ENCODE measurements at regions not wholly inside any gene's neighbourhood (a gene's known extent, or its start where the extent isn't known, plus 50 kb on each side); places are given as distances from the start of the nearest gene placed in this dataset.

GRCh38 chr3:71916747-71917369, 131.9 kb upstream of the PROK2 start:
- Mint-ChIP-seq H3K27me3 (peaks cover 8% of the 10 kb centered on the region), H3K9me3 (no peaks in the 10 kb centered on the region), H3K27ac (no peak overlapping the region), H3K4me1 (no peaks in the 10 kb centered on the region), H3K4me3 (no peak overlapping the region), H3K36me3 (ENCODE audit: low read depth) (no peaks in the 10 kb centered on the region)
- DNase-seq = no peak
- CTCF ChIA-PET = no interaction called here
- POLR2A ChIA-PET = no interaction called here

- Mint-ChIP-seq H3K27me3 (peaks cover 10% of the 10 kb centered on the region), H3K4me3 (no peak overlapping the region), H3K9me3 (no peaks in the 10 kb centered on the region), H3K36me3 (ENCODE audit: low read depth) (no peaks in the 10 kb centered on the region), H3K4me1 (no peaks in the 10 kb centered on the region), H3K27ac (no peak overlapping the region)
- ChIA-PET CTCF (interaction anchor here (1.3 kb wide), 1 partner anchor 38 kb away, joined by 4 read pairs; no protein-coding TSS in a partner anchor), POLR2A (no interaction called here)
- no peak for DNase-seq
Measured at GRCh38 chr3:71912839-71913495, 128.0 kb upstream of the PROK2 start.

DNA sequence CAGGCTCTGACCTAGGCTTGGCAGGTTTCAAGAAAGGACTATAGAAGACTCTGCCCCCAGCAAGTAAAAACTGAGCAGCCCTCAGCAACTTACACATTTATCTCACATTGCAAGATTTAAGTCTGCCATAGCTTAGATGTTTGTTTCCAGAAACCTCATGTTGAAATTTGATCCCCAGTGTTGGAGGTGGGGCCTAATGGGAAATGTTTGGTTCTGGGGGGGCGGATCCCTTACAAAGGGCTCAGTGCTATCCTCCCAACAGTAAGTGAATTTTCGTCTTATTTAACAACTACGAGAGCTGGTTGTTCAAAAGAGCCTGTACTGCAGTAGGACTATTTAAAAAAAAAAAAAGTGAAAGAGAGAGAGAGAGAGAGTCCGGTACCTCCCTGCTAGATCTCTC, 125.2 kb upstream of the PROK2 start:
- ChIA-PET CTCF (no interaction called here), POLR2A (no interaction called here)
- no peak for DNase-seq
- Mint-ChIP-seq H3K9me3 (no peaks in the 10 kb centered on the region), H3K4me1 (peaks cover 4% of the 10 kb centered on the region), H3K27me3 (peaks cover 10% of the 10 kb centered on the region), H3K36me3 (ENCODE audit: low read depth) (no peaks in the 10 kb centered on the region), H3K27ac (no peak overlapping the region), H3K4me3 (no peak overlapping the region)

GRCh38 chr3:71907996-71908395, 123.0 kb upstream of the PROK2 start:
- POLR2A ChIA-PET = no interaction called here
- Mint-ChIP-seq H3K4me1 (peaks cover 4% of the 10 kb centered on the region), H3K27me3 (peaks cover 10% of the 10 kb centered on the region), H3K36me3 (ENCODE audit: low read depth) (no peaks in the 10 kb centered on the region), H3K4me3 (no peak overlapping the region), H3K9me3 (no peaks in the 10 kb centered on the region), H3K27ac (no peak overlapping the region)
- CTCF ChIA-PET = no interaction called here
- no peak for DNase-seq

DNA sequence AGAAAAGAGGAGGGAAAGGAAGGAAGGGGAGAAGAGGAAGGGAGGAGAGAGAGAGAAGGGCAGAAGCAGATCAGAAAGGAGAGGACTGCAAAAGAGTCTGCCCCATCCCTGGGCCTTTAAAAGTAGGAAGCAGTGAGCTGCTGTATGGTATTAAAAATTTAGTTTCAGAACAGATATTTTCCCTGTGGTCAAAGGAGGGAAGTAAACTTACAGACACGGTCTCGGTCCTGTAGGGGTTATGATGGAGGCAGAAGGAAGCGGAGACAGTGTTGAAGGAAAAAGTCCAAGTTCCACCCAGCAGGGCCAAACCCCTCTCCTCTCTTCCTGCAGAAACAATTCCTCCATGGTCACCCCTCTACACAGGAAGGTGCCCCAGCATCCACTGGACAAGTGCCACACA, 122.0 kb upstream of the PROK2 start:
- POLR2A ChIA-PET = no interaction called here
- H3K4me3 Mint-ChIP-seq = no peak overlapping the region
- no peaks in the 10 kb centered on the region for H3K9me3 Mint-ChIP-seq
- CTCF ChIA-PET = no interaction called here
- no peaks in the 10 kb centered on the region for H3K36me3 Mint-ChIP-seq (ENCODE audit: low read depth)
- peaks cover 4% of the 10 kb centered on the region for H3K4me1 Mint-ChIP-seq
- DNase-seq = no peak
- no peak overlapping the region for H3K27ac Mint-ChIP-seq
- peaks cover 10% of the 10 kb centered on the region for H3K27me3 Mint-ChIP-seq

DNA sequence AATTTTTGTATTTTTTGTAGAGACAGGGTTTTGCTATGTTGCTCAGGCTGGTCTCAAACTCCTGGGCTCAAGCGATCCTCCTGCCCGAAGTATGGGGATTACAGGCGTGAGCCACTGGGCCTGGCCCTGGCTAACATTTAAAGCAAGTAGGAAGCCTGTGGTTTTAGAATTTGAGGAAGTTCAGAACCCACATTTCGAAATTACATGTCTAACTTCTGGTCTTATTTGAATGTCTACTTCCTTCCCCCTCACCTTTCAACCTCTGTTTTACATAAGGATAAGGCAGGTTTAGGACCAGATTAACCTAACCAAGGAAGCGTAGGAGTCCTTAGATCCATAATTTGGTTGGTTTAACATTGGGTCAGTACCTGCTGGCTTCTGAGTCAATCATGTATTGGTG, 120.5 kb upstream of the PROK2 start:
- Mint-ChIP-seq H3K4me3 (no peak overlapping the region), H3K4me1 (peaks cover 4% of the 10 kb centered on the region), H3K36me3 (ENCODE audit: low read depth) (no peaks in the 10 kb centered on the region), H3K9me3 (no peaks in the 10 kb centered on the region), H3K27ac (no peak overlapping the region), H3K27me3 (peaks cover 10% of the 10 kb centered on the region)
- no peak for DNase-seq
- ChIA-PET CTCF (no interaction called here), POLR2A (no interaction called here)

DNA sequence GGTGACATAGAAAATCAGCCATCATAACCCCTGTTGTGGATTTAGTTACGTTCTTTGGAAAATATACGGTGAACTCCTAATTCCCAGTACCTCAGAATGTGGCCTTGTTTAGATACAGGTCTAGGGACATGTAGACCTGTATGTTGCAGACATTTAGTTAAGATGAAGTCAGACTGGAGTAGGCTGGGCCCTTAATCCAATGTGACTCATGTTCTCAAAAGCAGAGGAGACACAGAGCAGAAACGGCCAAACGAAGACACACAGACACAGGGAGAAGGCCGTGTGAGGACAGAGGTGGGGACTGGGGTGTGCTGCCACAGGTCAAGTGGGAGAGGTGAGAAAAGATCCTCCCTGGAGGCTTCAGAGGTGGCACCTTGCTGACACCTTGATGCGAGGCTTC, 119.0 kb upstream of the PROK2 start:
- DNase-seq = no peak
- Mint-ChIP-seq H3K4me3 (no peak overlapping the region), H3K36me3 (ENCODE audit: low read depth) (no peaks in the 10 kb centered on the region), H3K27ac (no peak overlapping the region), H3K4me1 (peaks cover 4% of the 10 kb centered on the region), H3K9me3 (no peaks in the 10 kb centered on the region), H3K27me3 (peaks cover 10% of the 10 kb centered on the region)
- POLR2A ChIA-PET = no interaction called here
- CTCF ChIA-PET = no interaction called here

GRCh38 chr3:71903112-71903495, 118.2 kb upstream of the PROK2 start:
- no peaks in the 10 kb centered on the region for H3K9me3 Mint-ChIP-seq
- ChIA-PET POLR2A (no interaction called here), CTCF (no interaction called here)

DNA sequence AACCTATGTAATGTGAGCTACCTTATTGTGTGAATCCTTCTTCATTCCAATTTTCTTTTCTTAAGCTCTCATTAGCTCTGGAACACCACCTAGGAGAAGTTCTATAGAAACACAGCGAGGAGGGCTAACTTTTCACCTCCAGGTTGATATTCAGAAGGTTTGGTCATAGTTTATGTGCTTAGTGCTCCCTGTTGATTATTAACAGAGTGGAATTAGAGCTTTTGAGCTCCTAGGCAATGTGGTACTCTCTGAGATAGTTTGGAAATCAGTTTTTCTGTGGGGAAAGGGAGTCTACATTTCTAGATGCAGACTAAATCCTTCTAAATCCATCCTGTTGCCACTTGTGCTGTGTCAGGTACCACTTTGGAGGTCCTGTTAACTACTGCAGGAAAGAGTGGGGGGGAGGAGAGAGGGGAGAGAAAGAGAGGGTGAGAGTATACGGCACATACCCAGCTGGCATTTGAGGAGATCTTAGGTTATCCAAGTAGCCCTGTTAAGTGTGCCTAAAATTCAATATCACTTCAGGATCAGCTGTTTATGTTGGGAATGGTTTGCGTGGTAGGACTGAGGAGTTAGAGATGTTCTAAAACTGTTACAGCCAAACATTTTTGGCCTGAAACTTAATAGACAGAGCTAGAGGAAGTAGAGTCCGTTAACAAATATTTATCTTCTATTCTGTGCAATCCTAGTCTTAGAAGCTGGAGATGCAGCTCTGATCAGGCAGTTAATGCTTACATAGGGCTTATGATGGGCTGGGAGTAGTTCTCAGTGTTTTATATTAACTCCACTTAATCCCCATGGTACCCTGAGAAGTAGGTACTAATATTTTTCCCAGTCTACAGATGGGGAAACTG, 117.5 kb upstream of the PROK2 start:
- Mint-ChIP-seq H3K9me3 (no peaks in the 10 kb centered on the region), H3K27me3 (peaks cover 13% of the 10 kb centered on the region), H3K4me1 (peaks cover 4% of the 10 kb centered on the region), H3K27ac (no peak overlapping the region), H3K4me3 (no peak overlapping the region), H3K36me3 (ENCODE audit: low read depth) (no peaks in the 10 kb centered on the region)
- no peak for DNase-seq
- CTCF ChIA-PET = no interaction called here
- POLR2A ChIA-PET = no interaction called here

More at GRCh38 chr3:71903112-71903495, 118.2 kb upstream of the PROK2 start:
- Mint-ChIP-seq H3K27ac (no peak overlapping the region), H3K4me3 (no peak overlapping the region), H3K36me3 (ENCODE audit: low read depth) (no peaks in the 10 kb centered on the region), H3K27me3 (peaks cover 7% of the 10 kb centered on the region), H3K4me1 (peaks cover 4% of the 10 kb centered on the region)
- no peak for DNase-seq

DNA sequence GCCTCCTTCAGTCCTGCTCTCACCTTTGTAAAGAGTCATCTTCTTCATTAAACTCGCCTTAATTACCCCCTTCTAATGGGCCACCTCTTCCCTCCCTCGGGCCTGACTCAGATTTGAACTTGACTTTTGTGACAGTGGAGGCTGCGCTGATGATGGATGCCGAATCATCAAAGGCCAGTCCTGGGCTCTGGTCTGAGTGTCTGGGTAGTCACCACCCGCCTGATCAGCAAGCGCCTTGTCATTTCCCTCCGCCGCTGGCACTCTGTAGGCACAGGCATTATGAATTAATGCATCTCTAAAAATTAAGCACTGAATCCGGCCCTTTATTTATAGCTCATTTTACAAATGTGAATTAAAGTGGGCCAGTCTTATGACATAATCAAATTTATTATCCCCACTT, 116.7 kb upstream of the PROK2 start:
- Mint-ChIP-seq H3K27me3 (peaks cover 13% of the 10 kb centered on the region), H3K4me1 (peaks cover 4% of the 10 kb centered on the region), H3K4me3 (no peak overlapping the region), H3K36me3 (ENCODE audit: low read depth) (no peaks in the 10 kb centered on the region), H3K9me3 (no peaks in the 10 kb centered on the region), H3K27ac (no peak overlapping the region)
- POLR2A ChIA-PET = no interaction called here
- DNase-seq = no peak
- CTCF ChIA-PET = no interaction called here

- no peaks in the 10 kb centered on the region for H3K4me1 Mint-ChIP-seq
- DNase-seq = no peak
- CTCF ChIA-PET = interaction anchor here (0.7 to 2.1 kb wide), 2 partner anchors 25 to 320 kb away, joined by 3 to 8 read pairs; no protein-coding TSS in a partner anchor
- no peak overlapping the region for H3K27ac Mint-ChIP-seq
- H3K4me3 Mint-ChIP-seq = no peak overlapping the region
- POLR2A ChIA-PET = no interaction called here
- no peaks in the 10 kb centered on the region for H3K9me3 Mint-ChIP-seq
- no peaks in the 10 kb centered on the region for H3K36me3 Mint-ChIP-seq (ENCODE audit: low read depth)
- H3K27me3 Mint-ChIP-seq = peaks cover 15% of the 10 kb centered on the region
Measured at GRCh38 chr3:71900057-71900456, 115.1 kb upstream of the PROK2 start.

GRCh38 chr3:71896751-71897150, 111.8 kb upstream of the PROK2 start:
- ChIA-PET POLR2A (no interaction called here), CTCF (interaction anchor here (1.6 kb wide), 1 partner anchor 21 kb away, joined by 4 read pairs; no protein-coding TSS in a partner anchor)
- no peaks in the 10 kb centered on the region for H3K4me1 Mint-ChIP-seq
- no peak overlapping the region for H3K27ac Mint-ChIP-seq
- no peak for DNase-seq
- no peaks in the 10 kb centered on the region for H3K9me3 Mint-ChIP-seq
- H3K36me3 Mint-ChIP-seq (ENCODE audit: low read depth) = no peaks in the 10 kb centered on the region
- peaks cover 15% of the 10 kb centered on the region for H3K27me3 Mint-ChIP-seq
- H3K4me3 Mint-ChIP-seq = no peak overlapping the region

DNA sequence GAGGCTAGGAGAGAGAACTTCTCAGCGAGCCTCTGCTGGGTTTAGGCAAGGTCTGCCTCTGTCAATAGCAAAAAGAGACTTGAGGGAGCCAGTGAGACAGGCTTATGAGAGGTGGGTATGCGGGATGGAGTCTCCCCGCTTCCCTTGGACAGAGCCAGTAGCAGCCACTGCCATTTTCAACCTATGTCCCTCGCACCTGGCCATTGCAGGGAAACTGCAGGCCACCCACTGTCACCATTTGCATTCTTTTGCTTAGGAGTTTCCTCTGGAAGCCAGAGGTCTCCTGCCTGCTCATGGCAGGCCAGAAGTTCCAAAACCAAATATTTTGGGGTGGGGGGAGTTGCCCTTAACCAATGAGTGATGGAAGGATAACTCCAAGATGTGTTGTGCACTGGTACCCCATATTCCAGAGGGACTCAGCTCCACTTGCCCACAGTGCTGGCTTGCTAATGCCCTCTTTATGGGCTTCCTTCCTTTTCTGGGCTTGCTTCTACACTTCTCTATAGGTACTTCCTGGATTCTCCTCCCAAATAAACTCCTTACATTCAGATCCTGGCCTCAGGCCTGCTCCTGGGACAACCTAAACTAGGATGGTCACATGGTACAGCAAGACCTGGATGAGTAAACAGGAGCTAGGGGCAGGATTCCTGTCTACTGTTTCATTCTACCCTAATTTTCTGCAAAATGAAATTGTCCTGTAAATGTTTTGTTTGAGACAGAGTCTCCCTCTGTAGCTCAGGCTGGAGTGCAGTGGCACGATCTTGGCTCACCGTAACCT, 108.9 kb upstream of the PROK2 start:
- no peak for DNase-seq
- H3K4me3 Mint-ChIP-seq = no peak overlapping the region
- ChIA-PET POLR2A (no interaction called here), CTCF (interaction anchor here (1.2 kb wide), 1 partner anchor 19 kb away, joined by 3 read pairs; no protein-coding TSS in a partner anchor)
- no peaks in the 10 kb centered on the region for H3K4me1 Mint-ChIP-seq
- no peak overlapping the region for H3K27ac Mint-ChIP-seq
- H3K27me3 Mint-ChIP-seq = peaks cover 14% of the 10 kb centered on the region
- H3K9me3 Mint-ChIP-seq = no peaks in the 10 kb centered on the region
- no peaks in the 10 kb centered on the region for H3K36me3 Mint-ChIP-seq (ENCODE audit: low read depth)
